ENCODE measurements at regions not wholly inside any gene's neighbourhood (a gene's known extent, or its start where the extent isn't known, plus 50 kb on each side); places are given as distances from the start of the nearest gene placed in this dataset.
"Not testable (repeated sequence)": the region's sequence is repeated elsewhere in the genome, so short reads cannot be mapped to it uniquely, and the experiment has no call there.

- H2BK15ac ChIP-seq (ENCODE audit: low read depth, low read length); H4K20me1 ChIP-seq (ENCODE audit: control insufficient read depth, insufficient read depth, insufficient read length); H3K79me2 ChIP-seq (ENCODE audit: insufficient read depth, low read length); H3K56ac ChIP-seq (ENCODE audit: insufficient read length, low read depth, low read length); DNase-seq; H3K4me2 ChIP-seq (ENCODE audit: insufficient read depth, insufficient read length, low read length); H2AFZ ChIP-seq (ENCODE audit: low read length); H2BK12ac ChIP-seq (ENCODE audit: insufficient read length, low read depth, low read length); H2BK20ac ChIP-seq (ENCODE audit: low read depth, low read length, poor library complexity, severe bottlenecking); H3K27ac Mint-ChIP-seq; H3K36me3 Mint-ChIP-seq (ENCODE audit: insufficient read depth in 1 of 3, low read depth in 3 of 3); H3K27ac ChIP-seq (ENCODE audit: insufficient read length, low read depth, low read length); H3T11ph ChIP-seq (ENCODE audit: low read length); H4K5ac ChIP-seq (ENCODE audit: insufficient read length, low read depth, low read length); H2AK5ac ChIP-seq (ENCODE audit: insufficient read length, low read length); H4K91ac ChIP-seq (ENCODE audit: insufficient read length, low read depth, low read length); H3K4me1 ChIP-seq (ENCODE audit: insufficient read depth, low read length); H3K4ac ChIP-seq (ENCODE audit: low read depth, low read length); H3K18ac ChIP-seq (ENCODE audit: insufficient read length, low read depth, low read length); H3K23me2 ChIP-seq (ENCODE audit: insufficient read length, low read depth, low read length, poor library complexity, severe bottlenecking); H4K8ac ChIP-seq (replicated peaks; ENCODE audit: insufficient read length, low read depth, low read length); H3K9me3 ChIP-seq (ENCODE audit: control insufficient read depth, low read depth, low read length); H2BK5ac ChIP-seq (ENCODE audit: insufficient read length, low read length); H3K9ac ChIP-seq (ENCODE audit: extremely low read depth, insufficient read length, low read length); H3K23ac ChIP-seq (ENCODE audit: insufficient read length, low read depth, low read length); H3K14ac ChIP-seq (ENCODE audit: insufficient read depth, low read length); H2BK120ac ChIP-seq (ENCODE audit: low read depth, low read length, poor library complexity, severe bottlenecking); H3K79me1 ChIP-seq (ENCODE audit: insufficient read depth, low read depth, low read length, poor library complexity, severe bottlenecking): not testable (repeated sequence)
- peaks cover 57% of the 10 kb centered on the region for H3K27me3 ChIP-seq (ENCODE audit: insufficient read depth, low read length)
- no CpG with 5 or more reads among the region's 2 CpGs for WGBS (ENCODE audit: extremely low coverage, insufficient read length, low lambda C conversion rate)
- Mint-ChIP-seq H3K4me1 (peaks cover 28 to 30% of the 10 kb centered on the region in 2 experiments), H3K27me3 (ENCODE audit: low read depth) (peaks cover 91% of the 10 kb centered on the region), H3K9me3 (peaks cover 29 to 33% of the 10 kb centered on the region in 2 experiments), H3K4me3 (peak overlapping the region; percentile 75 to 80)
These were observed 1613.3 kb downstream of the SPATA31A7 start for GRCh38 chr9:62803099-62803498.

GRCh38 chr9:62804314-62804713 is 1614.5 kb downstream of the SPATA31A7 start:
- peaks cover 96% of the 10 kb centered on the region for H3K27me3 Mint-ChIP-seq (ENCODE audit: low read depth)
- H2BK15ac ChIP-seq (ENCODE audit: low read depth, low read length); H3K4ac ChIP-seq (ENCODE audit: low read depth, low read length); H3K79me2 ChIP-seq (ENCODE audit: insufficient read depth, low read length); H3K9ac ChIP-seq (ENCODE audit: extremely low read depth, insufficient read length, low read length); H3T11ph ChIP-seq (ENCODE audit: low read length); H4K8ac ChIP-seq (replicated peaks; ENCODE audit: insufficient read length, low read depth, low read length); H2BK20ac ChIP-seq (ENCODE audit: low read depth, low read length, poor library complexity, severe bottlenecking); H3K27ac ChIP-seq (ENCODE audit: insufficient read length, low read depth, low read length); H3K36me3 Mint-ChIP-seq (ENCODE audit: insufficient read depth in 1 of 3, low read depth in 3 of 3); H3K4me3 Mint-ChIP-seq; H3K23me2 ChIP-seq (ENCODE audit: insufficient read length, low read depth, low read length, poor library complexity, severe bottlenecking); H4K20me1 ChIP-seq (ENCODE audit: control insufficient read depth, insufficient read depth, insufficient read length); H3K18ac ChIP-seq (ENCODE audit: insufficient read length, low read depth, low read length); H3K14ac ChIP-seq (ENCODE audit: insufficient read depth, low read length); H2BK5ac ChIP-seq (ENCODE audit: insufficient read length, low read length); H3K4me2 ChIP-seq (ENCODE audit: insufficient read depth, insufficient read length, low read length); H3K79me1 ChIP-seq (ENCODE audit: insufficient read depth, low read depth, low read length, poor library complexity, severe bottlenecking); H3K23ac ChIP-seq (ENCODE audit: insufficient read length, low read depth, low read length); H3K9me3 ChIP-seq (ENCODE audit: control insufficient read depth, low read depth, low read length); H2AFZ ChIP-seq (ENCODE audit: low read length); H2AK5ac ChIP-seq (ENCODE audit: insufficient read length, low read length); H2BK12ac ChIP-seq (ENCODE audit: insufficient read length, low read depth, low read length); H3K56ac ChIP-seq (ENCODE audit: insufficient read length, low read depth, low read length); H4K91ac ChIP-seq (ENCODE audit: insufficient read length, low read depth, low read length); H3K4me1 ChIP-seq (ENCODE audit: insufficient read depth, low read length); H4K5ac ChIP-seq (ENCODE audit: insufficient read length, low read depth, low read length); H2BK120ac ChIP-seq (ENCODE audit: low read depth, low read length, poor library complexity, severe bottlenecking); H3K27ac Mint-ChIP-seq: not testable (repeated sequence)
- peaks cover 22 to 23% of the 10 kb centered on the region in 2 experiments for H3K4me1 Mint-ChIP-seq
- H3K27me3 ChIP-seq (ENCODE audit: insufficient read depth, low read length), result peaks cover 52% of the 10 kb centered on the region; the same call in 1 of the 2 replicates
- no CpG with 5 or more reads among the region's 1 CpG for WGBS (ENCODE audit: extremely low coverage, insufficient read length, low lambda C conversion rate)
- peak; percentile 23 for DNase-seq
- H3K9me3 Mint-ChIP-seq, result peaks cover 26 to 35% of the 10 kb centered on the region in 2 experiments
